T47D (cell line): ENCODE measurements at regions not wholly inside any gene's neighbourhood (a gene's known extent, or its start where the extent isn't known, plus 50 kb on each side); places are given as distances from the start of the nearest gene placed in this dataset.
"Not testable (repeated sequence)": the region's sequence is repeated elsewhere in the genome, so short reads cannot be mapped to it uniquely, and the experiment has no call there.

Experiments
- DNase-seq, 2 experiments: peaks; one replicate each; pipeline versions ENCODE4 v3.0.0 to v3.0.0-alpha.2; 2011 to 2012; ENCODE audit warnings: low read depth in 1 of 2, low spot score in 1 of 2
- JUND ChIP-seq: IDR thresholded peaks from 2 replicates; pipeline ENCODE4 v1.6.1; 2012; ENCODE audit warnings: low read depth
- in situ Hi-C: cut with HindIII; loops from 2 replicates; pipeline ENCODE4 v1.10.0; 2016; ENCODE audit warnings: low sequenced_read_pairs, low pct_unique_long_range_greater_than_20kb

DNA sequence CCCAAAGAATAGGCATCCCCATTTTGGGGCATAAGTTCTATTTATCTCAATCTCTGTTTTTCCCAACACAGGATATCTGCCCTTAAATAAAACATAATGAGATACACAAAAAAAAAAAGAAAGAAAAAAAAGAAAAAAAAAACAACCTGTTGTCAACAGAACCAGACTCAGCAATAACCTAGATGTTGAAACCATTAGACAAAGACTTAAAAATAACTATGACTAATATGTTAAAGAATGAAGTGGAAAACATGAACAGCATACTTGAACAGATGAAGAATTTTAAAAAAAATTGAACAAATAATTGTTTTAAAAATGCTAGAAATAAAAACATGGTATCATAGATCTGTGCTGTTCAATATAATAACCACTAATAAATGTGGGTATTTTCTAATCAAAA, 93.4 kb upstream of the RXFP1 start:
- no peak for TF ChIP-seq JUND
- DNase-seq, result no peak
- in situ Hi-C loops, result no loop called here

DNA sequence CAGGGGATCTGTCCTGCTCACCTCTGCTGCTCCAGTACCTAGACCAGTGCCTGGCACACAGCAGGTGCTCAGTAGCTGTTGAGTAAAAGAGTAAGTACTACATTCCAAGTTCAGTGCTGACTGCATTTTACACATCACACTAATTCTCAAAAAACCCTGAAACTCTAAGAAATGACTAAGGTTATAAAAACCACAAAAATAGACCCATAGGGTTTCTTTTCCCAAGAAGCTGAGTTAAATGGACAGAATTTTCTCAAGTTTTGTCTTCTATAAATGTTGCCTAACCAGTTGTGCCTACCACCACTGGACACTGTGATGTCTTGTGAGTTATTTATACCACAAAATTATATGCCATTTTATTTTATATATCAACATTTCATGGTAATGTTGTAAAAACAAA, 78.9 kb upstream of the RXFP1 start:
- in situ Hi-C loops, result no loop called here
- no peak for DNase-seq
- no peak for TF ChIP-seq JUND

DNA sequence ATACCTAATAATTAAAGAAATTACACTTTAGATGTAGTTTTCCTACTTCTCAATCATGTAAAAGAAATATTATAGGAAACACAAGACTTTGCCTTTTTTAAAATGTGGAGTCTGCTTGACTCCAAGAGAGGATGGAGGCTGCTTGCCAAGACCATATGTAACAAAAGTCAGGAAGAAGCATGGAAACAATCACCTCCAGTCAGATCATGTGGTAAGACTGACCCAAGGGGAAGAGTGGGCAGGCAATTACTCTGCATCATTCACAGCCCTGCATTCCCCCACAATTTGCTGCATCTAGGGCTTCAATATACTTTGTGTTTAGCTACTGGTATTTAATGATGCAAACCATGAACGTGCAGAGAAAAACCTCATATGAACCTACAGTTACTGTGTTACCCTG, 78.0 kb upstream of the RXFP1 start:
- in situ Hi-C loops, result no loop called here
- no peak for TF ChIP-seq JUND
- DNase-seq, result no peak

- no peak for TF ChIP-seq JUND
- DNase-seq, result no peak
- in situ Hi-C loops, result no loop called here
These were observed 77.1 kb upstream of the RXFP1 start for GRCh38 chr4:158444621-158445020.

- no peak for TF ChIP-seq JUND
- in situ Hi-C loops, result no loop called here
- no peak for DNase-seq
These were observed 75.6 kb upstream of the RXFP1 start for GRCh38 chr4:158446106-158446505.

GRCh38 chr4:158450741-158451140, 70.9 kb upstream of the RXFP1 start:
- DNase-seq, result no peak
- no peak for TF ChIP-seq JUND
- in situ Hi-C loops, result no loop called here

GRCh38 chr4:158452116-158452515, 69.6 kb upstream of the RXFP1 start:
- in situ Hi-C loops, DNase-seq: not testable (repeated sequence)

- DNase-seq, result no peak
- in situ Hi-C loops, result no loop called here
- TF ChIP-seq JUND, result no peak
These were observed 63.3 kb upstream of the RXFP1 start for GRCh38 chr4:158458271-158458895.

- TF ChIP-seq JUND, result no peak
- no peak for DNase-seq
- in situ Hi-C loops, result no loop called here
These were observed 62.4 kb upstream of the RXFP1 start for GRCh38 chr4:158459085-158459820.

GRCh38 chr4:158461336-158461735, 60.3 kb upstream of the RXFP1 start:
- TF ChIP-seq JUND, result no peak
- DNase-seq, result no peak
- in situ Hi-C loops, result no loop called here

DNA sequence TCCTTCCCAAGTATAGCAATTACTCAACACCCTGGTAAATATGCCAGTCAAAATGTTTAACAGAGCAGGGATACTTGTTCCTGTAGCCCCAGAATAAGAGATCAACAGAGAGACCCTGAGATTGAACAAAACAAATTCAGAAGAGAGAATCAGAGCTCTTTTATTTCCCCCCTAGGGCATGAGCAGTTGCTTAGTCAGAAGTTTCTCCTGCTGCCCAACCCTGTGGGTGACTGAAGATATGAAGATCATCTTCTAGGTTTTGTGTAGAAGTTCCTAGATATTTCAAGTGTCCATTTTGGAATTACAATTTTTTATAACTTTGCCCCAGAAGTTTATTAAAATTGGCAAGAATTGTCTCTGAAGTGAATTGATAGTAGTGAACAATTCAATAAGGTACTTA, 59.1 kb upstream of the RXFP1 start:
- in situ Hi-C loops, result no loop called here
- DNase-seq, result no peak
- TF ChIP-seq JUND, result no peak
